ENCODE measurements at regions not wholly inside any gene's neighbourhood (a gene's known extent, or its start where the extent isn't known, plus 50 kb on each side); places are given as distances from the start of the nearest gene placed in this dataset.

DNA sequence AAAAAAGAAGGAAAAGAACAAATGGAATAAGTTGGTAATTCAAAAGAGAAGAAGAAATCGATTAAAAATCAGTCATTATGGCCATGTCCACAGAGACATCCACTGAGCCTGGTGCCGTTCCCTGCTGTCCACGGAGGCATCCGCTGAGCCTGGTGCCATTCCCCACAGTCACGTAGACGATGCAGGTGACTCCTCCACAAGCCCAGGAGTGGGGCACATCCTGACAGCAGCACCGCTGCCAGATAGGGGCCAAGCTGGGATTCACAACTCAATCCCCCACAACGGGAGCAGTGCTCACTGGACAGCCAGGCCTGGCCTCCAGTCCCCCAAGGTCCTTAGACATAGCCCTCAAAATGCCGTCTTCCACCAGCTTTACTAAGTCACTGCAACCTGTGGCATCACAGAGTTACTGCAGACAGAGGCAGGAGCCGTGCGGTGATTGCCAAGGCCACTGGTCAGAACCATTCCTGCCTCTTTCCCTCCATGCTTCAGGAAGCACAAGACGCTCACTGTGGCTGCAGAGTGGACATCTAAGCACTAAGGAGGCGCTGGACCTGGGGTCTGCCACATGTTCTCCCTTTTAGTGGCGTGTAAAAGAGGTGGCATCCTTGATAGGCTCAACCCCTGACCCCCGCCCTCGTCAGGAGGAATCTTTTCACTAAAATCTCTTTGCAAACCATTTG lies 131.5 kb upstream of the SPACA7 start:
- no peaks in the 10 kb centered on the region for H3K9me3 ChIP-seq (ENCODE audit: insufficient read depth, low read depth)
- no peak overlapping the region for H3K4me2 ChIP-seq
- no peaks in the 10 kb centered on the region; the same call in 1 of the 2 replicates for H4K20me1 ChIP-seq (ENCODE audit: insufficient read depth)
- no peaks in the 10 kb centered on the region for H3K9me2 ChIP-seq (ENCODE audit: insufficient read depth)
- H3F3A ChIP-seq (ENCODE audit: insufficient read depth, low read depth): no peaks in the 10 kb centered on the region
- ChIA-PET CTCF (no interaction called here), POLR2A (ENCODE audit: unreplicated experiment) (no interaction called here)
- no peak for DNase-seq
- H3K4me3 ChIP-seq: no peak overlapping the region
- H3K36me3 ChIP-seq (ENCODE audit: low read depth): no peaks in the 10 kb centered on the region
- H3K79me2 ChIP-seq (ENCODE audit: low read depth): no peaks in the 10 kb centered on the region
- peaks cover 99% of the 10 kb centered on the region for H3K27me3 ChIP-seq (ENCODE audit: insufficient read depth, low read depth)
- H3K4me1 ChIP-seq (replicated peaks; ENCODE audit: insufficient read depth): no peaks in the 10 kb centered on the region
- H2AFZ ChIP-seq: no peak overlapping the region
- intact Hi-C loops (cut with micrococcal nuclease; ENCODE audit: unreplicated experiment): no loop called here
- H3K27ac ChIP-seq: no peak overlapping the region
- BruUV-seq (replicated peaks): no TSS peak
- TF ChIP-seq EZH2 (IDR thresholded peaks at IDR 0.05; ENCODE audit: low read depth): no peak

DNA sequence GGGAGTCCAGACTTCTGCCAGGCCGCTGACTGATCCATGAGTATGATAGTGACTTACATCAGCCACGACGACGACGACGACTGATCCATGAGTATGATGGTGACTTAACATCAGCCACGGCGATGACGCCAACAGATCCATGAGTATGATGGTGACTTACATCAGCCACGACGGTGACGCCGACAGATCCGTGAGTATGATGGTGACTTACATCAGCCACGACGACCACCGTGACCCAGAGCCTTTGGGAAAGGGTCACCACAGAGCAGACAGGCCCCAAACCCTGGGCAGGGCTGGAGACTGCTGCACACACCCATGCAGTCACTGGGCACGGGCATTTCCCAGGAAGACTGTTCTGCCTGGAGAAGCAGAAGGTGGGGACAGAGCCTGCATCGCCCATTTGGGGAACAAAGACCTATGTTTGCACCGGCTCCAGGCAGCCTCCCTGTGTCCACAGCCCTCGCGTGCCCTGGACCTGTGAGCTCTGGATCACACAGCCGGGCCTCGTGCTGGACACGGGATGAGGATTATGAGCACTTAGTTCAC lies 130.9 kb upstream of the SPACA7 start:
- Histone ChIP-seq H3K4me1 (replicated peaks; ENCODE audit: insufficient read depth) (no peaks in the 10 kb centered on the region), H3K27me3 (ENCODE audit: insufficient read depth, low read depth) (peaks cover 100% of the 10 kb centered on the region), H3K4me2 (no peak overlapping the region), H3K79me2 (ENCODE audit: low read depth) (no peaks in the 10 kb centered on the region), H3K9me3 (ENCODE audit: insufficient read depth, low read depth) (no peaks in the 10 kb centered on the region), H3K4me3 (no peak overlapping the region), H3F3A (ENCODE audit: insufficient read depth, low read depth) (no peaks in the 10 kb centered on the region), H4K20me1 (ENCODE audit: insufficient read depth) (no peaks in the 10 kb centered on the region; the same call in 1 of the 2 replicates), H2AFZ (no peak overlapping the region), H3K27ac (no peak overlapping the region), H3K36me3 (ENCODE audit: low read depth) (no peaks in the 10 kb centered on the region), H3K9me2 (ENCODE audit: insufficient read depth) (no peaks in the 10 kb centered on the region)
- TF ChIP-seq EZH2 (IDR thresholded peaks at IDR 0.05; ENCODE audit: low read depth): no peak
- TF ChIP-seq, protein P1, sequence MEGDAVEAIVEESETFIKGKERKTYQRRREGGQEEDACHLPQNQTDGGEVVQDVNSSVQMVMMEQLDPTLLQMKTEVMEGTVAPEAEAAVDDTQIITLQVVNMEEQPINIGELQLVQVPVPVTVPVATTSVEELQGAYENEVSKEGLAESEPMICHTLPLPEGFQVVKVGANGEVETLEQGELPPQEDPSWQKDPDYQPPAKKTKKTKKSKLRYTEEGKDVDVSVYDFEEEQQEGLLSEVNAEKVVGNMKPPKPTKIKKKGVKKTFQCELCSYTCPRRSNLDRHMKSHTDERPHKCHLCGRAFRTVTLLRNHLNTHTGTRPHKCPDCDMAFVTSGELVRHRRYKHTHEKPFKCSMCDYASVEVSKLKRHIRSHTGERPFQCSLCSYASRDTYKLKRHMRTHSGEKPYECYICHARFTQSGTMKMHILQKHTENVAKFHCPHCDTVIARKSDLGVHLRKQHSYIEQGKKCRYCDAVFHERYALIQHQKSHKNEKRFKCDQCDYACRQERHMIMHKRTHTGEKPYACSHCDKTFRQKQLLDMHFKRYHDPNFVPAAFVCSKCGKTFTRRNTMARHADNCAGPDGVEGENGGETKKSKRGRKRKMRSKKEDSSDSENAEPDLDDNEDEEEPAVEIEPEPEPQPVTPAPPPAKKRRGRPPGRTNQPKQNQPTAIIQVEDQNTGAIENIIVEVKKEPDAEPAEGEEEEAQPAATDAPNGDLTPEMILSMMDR (conservative IDR thresholded peaks at IDR 0.05): no peak
- POLR2A ChIA-PET (ENCODE audit: unreplicated experiment): no interaction called here
- BruUV-seq (replicated peaks): no TSS peak
- no peak for DNase-seq
- CTCF ChIA-PET: no interaction called here
- intact Hi-C loops (cut with micrococcal nuclease; ENCODE audit: unreplicated experiment): no loop called here

GRCh38 chr13:112245989-112246388 lies 130.2 kb upstream of the SPACA7 start:
- no peak for TF ChIP-seq EZH2 (IDR thresholded peaks at IDR 0.05; ENCODE audit: low read depth)
- TF ChIP-seq, protein P1 (conservative IDR thresholded peaks at IDR 0.05): no peak
- intact Hi-C loops (cut with micrococcal nuclease; ENCODE audit: unreplicated experiment): no loop called here
- ChIA-PET POLR2A (ENCODE audit: unreplicated experiment) (no interaction called here), CTCF (no interaction called here)
- peaks cover 100% of the 10 kb centered on the region for H3K27me3 ChIP-seq (ENCODE audit: insufficient read depth, low read depth)
- no peaks in the 10 kb centered on the region for H3K9me3 ChIP-seq (ENCODE audit: insufficient read depth, low read depth)
- no peaks in the 10 kb centered on the region; the same call in 1 of the 2 replicates for H4K20me1 ChIP-seq (ENCODE audit: insufficient read depth)
- no peak overlapping the region for H3K27ac ChIP-seq
- H3K36me3 ChIP-seq (ENCODE audit: low read depth): no peaks in the 10 kb centered on the region
- no peak overlapping the region for H2AFZ ChIP-seq
- no peaks in the 10 kb centered on the region for H3K4me1 ChIP-seq (replicated peaks; ENCODE audit: insufficient read depth)
- DNase-seq: no peak
- H3F3A ChIP-seq (ENCODE audit: insufficient read depth, low read depth): no peaks in the 10 kb centered on the region
- no peaks in the 10 kb centered on the region for H3K9me2 ChIP-seq (ENCODE audit: insufficient read depth)
- H3K4me2 ChIP-seq: no peak overlapping the region
- no peak overlapping the region for H3K4me3 ChIP-seq
- BruUV-seq (replicated peaks): no TSS peak
- no peaks in the 10 kb centered on the region for H3K79me2 ChIP-seq (ENCODE audit: low read depth)

Data from PC-9 (cell line).